ENCODE measurements at regions not wholly inside any gene's neighbourhood (a gene's known extent, or its start where the extent isn't known, plus 50 kb on each side); places are given as distances from the start of the nearest gene placed in this dataset.
"Not testable (repeated sequence)": the region's sequence is repeated elsewhere in the genome, so short reads cannot be mapped to it uniquely, and the experiment has no call there.

DNA sequence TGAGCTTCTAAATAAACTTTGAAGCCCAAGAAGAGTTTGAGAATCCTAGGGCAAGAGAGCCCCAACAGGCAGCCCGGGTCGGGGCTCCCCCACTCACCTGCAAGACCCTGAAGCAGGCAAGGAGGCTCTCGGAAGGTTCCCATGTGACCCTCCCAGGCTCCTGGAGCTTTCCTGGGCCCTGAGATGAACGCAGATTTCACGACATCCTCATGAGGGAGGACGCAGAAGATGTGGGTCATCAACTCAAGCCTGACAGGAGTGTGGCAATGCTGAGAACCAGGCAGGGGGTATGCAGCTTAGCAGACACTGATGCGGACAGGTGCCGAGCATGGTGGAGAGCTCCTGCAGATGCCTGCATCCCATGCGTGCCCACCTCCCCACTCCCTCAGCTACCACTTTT lies 184.5 kb upstream of the SLC24A3 start:
- DNase-seq: no peak

DNA sequence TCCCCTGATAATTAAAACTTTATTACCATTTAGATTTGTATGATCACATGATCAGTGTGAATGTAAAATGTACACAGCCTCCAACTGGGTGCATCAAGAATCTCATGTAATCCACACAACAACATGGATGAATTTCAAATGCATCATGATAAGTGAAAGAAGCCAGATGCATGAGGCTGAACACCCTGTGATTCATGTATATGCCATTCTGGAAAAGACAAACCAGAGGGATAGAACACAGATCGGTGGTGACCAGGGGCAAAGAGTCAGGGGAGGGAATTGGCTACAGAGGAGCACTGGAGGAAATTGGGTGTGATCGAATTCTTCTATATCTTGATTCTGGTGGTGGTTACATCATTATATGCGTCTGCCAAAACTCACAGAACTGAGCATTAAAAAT lies 170.7 kb upstream of the SLC24A3 start:
- no peak for DNase-seq

DNA sequence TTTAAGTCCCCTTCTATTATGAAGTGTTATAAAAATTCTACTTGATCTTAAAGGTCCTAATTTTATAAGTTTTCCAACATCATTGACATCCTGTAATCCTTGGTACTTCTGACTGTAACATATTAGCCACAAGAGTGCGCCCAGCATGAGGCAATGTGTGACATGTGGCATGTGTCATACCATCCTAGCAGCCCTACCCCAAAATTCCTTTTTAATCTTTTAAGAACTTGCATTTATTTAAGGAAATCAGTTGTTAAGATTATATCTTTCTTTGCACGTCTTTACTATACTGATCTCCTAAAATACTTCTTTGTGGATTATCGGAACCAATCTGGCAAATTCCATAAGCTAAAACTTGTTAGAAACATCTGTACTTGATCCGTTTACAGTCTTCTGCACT lies 167.1 kb upstream of the SLC24A3 start:
- no peak for DNase-seq

DNA sequence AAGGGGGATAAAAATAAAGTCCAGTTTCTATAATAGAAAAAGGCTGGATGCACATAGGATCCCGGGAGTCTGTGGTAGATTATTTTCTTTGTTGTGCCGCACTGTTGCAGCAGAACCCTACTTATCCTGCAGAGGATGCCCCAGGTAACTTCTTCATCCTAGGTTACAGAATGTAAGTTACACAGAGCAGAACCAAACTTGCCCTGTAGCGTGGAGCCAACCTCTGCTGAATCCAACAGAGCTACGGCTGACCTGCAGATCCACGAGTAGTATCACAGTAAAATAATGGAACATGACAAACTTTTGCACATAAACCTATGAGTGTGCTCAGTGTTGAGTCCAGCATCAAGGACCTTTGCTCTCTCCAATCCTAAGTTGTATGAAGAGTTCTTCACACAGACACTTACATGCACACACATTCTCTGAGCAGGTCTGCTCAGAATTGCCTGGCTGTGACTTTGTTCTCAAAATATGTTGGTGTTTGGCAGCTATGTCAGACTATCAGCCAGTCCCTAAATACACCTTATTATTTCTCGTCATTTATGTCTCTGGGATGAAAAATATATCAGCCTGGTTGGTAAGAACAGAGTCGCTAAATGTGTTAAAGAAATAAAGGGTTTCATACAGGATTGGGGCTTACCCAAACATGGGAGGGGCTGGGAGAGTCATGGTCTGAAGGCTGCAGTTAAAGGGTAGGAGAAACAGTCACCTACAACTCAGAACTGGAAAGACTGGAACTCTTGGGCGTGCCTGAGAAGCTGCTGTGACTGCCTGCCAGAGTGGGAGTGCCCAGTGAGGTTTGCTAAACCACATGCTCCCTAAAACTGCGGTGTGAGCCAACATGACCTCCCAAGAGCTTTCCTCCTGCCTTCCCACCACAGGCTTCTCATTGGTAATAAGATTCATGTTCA lies 165.1 kb upstream of the SLC24A3 start:
- DNase-seq: no peak

DNA sequence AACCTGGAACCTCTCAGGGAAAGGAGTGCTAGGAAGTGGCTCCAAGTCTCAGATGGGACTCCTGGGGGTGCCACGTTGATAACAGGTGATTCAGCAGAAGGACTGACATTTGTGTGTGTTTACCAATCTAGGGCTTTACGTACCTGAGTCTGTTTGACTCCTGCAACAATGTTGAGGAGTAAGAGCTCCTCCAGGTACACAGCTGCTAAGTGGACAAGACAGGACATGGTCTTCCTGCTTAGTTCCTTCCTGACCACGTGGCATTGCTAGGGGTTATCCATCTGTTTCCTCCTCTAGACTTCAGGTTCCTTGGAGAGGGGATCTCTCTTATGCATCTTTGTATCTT lies 164.5 kb upstream of the SLC24A3 start:
- no peak for DNase-seq

DNA sequence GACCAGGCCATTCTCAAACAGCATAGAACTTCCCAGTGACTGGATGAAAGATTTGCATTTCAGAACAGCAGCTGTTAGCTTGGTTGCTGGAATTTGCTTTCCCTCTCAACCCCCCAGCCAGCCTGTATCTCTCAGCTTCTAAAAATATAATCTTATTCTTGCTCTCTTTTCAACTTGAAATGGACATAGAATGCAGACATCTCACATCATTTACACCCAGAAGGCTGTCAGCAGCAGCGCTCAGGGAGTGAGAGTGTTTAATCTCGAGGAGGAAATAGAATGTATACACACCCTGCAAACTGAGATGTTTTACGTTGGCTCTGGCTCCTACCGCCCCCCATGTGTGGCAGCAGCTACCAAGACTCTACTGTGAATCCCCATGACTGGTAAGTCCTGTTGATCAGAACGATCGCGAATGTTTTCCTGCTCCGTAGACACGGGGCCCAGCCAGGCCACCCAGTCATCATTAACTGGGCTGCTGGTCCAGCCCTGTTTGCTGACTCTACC lies 163.4 kb upstream of the SLC24A3 start:
- DNase-seq: no peak

DNA sequence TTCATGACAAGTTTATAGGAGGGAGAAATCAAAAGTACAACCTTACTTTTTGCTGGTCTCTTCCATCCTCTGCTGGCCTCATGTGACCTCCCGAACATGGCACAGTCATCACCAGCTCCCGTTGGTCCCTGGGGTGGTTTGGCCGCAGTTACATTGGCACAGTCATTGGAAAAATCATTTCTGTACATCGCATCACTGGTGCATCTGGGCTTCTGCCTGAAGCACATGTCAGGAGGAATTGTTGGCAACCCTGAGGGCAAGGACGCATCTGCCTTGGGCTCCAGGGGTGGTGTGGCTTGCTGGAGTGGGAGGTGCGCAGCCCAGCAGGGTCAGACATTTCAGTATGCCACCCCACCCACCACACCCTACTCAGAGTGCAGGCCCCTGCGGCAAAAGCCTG lies 162.9 kb upstream of the SLC24A3 start:
- no peak for DNase-seq

DNA sequence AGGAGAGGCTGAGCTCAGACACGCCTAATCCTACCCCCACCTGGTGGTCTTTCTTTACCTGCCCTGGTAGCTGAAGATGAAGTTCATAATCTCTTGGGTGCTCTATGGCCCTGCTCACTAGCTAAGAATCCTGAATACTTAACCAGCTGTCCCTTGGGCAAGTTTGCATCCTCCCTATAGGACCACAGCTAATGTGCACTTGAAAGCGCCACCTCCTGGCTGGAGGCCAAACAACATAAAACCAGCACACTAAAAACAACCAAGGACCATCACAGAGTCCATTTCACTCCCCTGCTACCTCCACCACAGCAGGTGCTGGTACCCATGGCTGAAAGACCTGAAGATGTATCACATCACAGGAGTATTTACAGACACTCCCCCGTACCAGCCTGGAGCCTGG lies 155.5 kb upstream of the SLC24A3 start:
- no peak for DNase-seq

DNA sequence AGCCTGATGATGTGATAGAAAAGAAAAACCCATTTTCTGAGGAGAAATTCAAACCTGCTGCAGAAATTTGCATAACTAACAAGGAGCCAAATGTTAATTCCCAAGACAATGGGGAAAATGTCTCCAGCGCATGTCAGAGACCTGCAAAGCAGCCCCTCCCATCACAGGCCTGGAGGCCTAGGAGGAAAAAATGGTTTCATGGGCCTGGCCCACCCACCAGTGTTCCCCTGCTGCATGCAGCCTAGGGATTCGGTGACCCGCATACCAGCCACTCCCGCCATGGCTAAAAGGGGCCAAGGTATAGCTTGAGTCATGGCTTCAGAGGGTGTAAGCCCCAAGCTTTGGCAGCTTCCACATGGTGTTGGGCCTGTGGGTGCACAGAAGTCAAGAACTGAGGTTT lies 147.7 kb upstream of the SLC24A3 start:
- DNase-seq: not testable (repeated sequence)

DNA sequence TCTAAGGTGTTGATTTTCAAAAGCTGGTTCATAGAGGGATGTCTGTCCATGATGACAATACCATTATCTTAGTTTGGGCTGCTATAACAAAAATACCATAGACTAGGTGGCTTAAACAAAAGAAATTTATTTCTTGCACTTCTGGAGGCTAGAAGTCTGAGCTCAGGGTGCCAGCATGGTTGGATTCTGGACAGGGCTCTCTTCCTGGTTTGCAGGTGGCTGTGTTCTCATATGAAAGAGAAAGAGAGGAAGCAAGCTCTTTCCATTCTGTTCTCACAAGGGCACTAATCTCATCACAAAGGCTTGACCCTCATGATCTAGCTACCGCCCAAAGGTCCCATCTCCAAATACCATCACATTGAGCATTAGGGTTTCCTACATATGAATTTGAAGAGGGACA lies 144.5 kb upstream of the SLC24A3 start:
- no peak for DNase-seq

DNA sequence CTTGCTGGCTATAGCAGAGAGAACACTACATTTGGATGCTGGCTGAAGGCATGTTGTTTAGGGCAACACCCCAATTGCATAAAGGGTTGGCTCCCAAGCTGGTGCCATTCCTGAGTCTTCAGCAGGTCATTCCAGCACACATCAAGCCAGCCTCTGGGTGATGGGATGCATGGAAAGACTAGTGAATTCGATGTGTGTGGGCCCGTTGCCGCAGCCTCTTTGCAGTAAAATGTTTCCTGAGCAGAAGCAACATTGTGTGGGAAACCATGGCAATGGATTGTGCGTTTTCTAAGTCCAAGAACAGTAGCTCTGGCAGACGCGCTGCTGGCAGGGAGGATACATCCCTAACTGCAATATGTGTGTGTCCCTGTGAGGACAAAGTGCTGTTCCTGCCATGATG lies 142.4 kb upstream of the SLC24A3 start:
- no peak for DNase-seq

DNA sequence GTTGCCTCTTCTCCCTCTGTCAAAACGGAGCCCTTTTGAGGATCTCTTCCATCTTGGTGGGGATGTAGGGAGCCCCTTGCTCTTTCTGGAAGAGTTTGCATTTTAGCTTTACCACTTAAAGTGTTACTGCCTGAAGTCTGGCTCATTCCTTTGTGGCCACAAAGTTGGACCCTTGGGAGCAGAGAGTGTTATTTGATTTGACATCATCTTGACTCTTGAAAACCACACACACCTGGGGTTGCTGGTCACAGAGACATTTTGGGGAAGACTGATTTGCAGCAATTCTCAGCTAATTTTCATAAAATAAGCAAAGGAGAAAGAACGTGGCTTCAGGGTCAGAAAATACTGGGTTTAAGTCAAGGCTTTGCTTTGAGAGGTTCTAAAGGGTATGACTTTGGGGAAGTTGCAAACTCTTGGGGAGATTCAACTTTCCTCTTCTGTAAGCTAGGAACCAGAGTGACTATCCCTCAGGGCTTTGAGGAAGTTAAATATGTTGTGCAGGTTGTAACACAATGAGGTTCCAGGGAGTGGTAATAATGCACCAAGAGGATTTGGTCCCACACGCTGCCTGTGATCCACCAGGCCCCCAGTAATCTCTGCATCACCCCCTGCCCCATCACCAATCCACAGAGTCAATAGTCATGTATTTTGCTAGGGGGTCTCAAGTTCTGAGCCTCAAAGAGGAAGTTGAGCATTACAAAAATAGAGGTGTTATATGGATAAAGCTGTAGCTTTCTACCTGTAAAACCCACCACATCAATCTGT lies 141.6 kb upstream of the SLC24A3 start:
- DNase-seq: no peak

DNA sequence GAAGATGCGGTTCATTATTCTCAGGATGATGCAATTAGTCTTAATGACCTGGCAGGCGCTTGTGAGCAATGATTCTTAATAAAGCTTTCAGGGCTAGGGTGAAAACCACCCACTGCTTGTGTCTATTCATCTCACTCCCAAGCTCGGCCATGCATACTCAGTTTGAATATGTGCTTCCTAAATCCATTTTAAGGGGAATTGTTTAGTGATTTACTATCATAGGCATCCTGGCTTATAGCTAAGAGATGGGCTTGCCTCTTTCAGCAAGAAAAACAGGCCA lies 141.1 kb upstream of the SLC24A3 start:
- DNase-seq: no peak

DNA sequence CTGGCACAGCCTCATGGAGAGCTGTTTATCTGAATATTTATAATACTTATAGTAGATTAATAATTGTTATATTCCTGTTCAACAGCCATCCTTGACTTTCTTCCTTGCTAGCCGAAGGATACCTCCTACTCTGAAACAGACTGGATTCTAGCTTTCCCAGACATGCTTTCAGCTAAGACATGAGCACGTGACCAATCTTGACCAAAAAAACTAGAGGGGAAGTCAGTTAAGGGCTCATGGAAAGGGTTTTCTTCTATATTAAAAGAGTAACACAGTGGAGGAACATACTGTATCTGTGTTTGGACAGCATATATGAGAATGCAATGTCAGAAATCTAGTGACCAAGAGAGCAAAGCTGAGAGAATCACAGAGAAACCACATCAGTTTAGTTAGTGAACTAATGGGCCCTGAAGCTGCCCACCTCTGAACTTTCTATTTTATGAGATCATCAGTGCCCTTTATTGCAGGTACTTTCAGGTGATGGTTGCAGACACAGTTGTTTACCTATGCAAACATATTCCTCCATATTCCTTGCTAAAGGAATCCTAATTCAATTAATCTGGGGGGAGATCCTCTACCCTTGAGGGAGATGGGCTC lies 140.4 kb upstream of the SLC24A3 start:
- no peak for DNase-seq

DNA sequence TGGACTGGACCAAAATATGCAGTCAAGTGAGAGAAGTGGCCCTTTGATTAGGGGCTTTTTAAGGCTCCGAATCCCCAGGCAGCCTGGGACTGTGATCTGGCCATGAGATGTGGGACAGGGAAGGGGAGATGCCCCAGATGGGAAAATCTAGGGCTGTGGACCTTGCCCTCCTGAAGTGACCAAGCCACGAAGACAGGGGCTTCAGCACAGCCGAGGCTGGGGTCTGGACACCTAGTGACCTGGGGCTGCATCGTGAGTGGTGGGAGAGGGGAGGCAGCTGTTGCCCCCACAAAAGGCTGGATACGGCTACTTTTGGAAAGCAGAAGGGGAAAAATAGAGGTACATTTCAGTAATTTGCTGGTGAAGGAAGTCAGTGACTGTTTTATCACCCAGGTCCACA lies 139.5 kb upstream of the SLC24A3 start:
- DNase-seq: no peak

DNA sequence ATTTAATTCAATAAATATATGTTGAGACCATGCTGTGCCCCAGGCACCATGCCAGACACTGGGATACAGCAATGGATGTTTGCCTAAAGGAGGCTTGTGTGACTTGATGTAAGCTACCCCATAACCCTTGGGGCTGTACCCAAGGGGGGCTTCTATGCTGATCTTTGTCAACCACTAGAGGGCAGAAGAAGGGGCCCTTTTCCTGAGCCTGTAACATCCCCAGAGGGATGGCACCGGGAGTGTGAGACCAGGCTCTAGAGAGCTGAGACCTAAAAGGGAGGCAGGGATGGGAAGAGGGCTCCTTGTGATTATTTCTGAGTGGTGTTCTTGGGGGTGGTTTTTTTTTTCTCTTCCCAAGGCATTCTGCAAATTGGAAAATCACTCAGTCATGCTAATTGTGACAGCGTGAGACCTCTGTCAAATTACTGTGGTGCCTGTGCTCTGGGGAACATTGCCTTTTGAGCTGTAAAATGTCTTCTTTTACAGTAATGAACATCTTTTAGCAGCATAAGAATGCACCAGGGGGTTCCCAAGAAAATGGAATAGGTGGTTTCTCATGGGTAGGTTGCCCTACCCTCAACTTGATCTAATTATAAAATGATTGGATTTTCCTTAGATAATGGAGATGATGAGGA lies 138.7 kb upstream of the SLC24A3 start:
- no peak for DNase-seq

DNA sequence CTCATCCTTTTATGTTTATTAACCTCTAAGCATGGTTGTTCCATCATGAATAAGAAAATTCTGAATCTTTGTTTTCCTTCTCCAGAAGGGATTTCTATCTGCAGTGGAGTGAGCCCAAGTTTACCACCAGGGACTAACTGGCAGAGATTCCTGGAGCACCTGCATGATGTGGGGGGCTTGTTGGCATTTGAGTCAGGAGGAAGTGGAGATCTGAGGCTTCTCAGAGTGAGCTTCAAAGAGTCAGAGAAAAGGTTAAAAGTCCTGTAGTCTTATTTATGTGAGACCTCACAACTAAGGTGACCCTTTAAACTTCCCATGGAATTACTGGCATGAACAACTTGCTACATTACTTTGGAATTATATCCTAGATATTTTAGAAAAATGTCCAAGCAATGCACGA lies 138.1 kb upstream of the SLC24A3 start:
- no peak for DNase-seq

DNA sequence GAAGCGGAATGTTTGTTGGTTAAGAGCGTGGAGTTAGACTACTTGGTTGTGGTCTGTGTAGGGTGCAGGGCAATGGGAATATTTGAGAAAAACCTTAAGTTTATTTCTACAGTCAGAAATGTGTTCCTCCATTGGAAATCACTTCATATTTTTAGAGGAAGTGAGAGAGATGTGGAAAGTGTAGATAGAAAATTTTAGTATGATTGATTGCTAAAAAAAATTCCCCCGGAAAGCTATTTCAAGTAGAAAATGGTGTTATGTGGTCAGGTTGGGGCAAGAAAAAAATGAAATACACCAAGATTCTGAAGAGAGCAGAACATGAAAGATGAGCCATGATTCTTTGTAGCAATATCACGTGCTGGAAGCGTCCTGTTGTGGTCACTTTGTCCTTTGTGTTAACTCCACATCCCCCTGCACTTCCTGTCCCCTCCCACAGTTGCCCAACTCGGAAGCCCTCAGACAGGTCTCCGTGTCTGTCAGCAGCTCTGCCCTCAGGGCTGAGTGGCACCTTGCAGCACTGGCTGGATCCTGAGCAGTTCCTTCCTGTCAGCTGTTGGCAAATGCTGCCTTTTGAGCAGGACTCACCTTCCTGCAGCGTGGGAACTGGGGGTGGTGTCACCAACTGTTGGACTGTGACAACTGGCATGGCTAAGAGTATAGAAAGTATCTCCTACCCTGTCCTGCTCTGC lies 137.5 kb upstream of the SLC24A3 start:
- DNase-seq: peak; percentile 8

DNA sequence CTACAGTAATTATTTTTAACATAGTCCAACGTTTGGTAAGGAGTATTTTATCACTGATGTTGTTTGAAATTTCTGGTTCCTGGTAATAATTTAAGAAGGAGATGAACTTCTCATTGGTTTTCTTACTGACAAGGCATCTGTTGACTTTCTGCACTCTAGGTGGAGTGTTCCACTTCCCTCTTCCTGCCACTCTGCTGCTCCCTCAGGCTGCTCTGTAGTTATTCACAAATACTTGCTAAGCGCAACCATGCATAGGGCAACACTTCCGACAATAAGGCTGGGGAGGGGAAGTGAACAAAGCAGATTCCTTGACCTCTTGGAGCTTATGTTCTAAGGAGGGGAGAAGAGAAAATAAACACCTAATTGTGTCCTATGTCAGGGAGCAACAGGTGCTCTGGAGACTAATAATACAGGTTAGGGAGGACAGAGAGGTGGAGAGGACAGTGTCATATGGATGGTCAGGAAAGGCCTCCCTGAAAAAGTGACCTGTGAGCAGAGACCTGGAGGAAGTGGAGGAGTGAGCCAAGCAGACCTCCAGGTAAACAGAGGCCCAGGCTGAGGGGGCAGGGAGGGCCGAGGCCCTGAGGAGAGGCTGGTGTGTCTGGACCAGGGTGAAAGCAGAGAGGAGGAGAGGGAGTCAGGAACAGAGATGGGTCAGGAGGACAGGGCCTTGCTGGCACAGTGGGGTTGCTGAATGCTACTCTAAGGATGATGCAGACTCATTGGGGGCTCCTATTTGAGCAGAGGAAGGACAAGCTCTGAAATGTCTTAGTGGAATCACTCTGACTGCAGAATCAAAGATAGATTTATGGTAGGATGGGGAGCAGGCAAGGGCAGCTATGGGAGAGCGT lies 134.8 kb upstream of the SLC24A3 start:
- DNase-seq: no peak

DNA sequence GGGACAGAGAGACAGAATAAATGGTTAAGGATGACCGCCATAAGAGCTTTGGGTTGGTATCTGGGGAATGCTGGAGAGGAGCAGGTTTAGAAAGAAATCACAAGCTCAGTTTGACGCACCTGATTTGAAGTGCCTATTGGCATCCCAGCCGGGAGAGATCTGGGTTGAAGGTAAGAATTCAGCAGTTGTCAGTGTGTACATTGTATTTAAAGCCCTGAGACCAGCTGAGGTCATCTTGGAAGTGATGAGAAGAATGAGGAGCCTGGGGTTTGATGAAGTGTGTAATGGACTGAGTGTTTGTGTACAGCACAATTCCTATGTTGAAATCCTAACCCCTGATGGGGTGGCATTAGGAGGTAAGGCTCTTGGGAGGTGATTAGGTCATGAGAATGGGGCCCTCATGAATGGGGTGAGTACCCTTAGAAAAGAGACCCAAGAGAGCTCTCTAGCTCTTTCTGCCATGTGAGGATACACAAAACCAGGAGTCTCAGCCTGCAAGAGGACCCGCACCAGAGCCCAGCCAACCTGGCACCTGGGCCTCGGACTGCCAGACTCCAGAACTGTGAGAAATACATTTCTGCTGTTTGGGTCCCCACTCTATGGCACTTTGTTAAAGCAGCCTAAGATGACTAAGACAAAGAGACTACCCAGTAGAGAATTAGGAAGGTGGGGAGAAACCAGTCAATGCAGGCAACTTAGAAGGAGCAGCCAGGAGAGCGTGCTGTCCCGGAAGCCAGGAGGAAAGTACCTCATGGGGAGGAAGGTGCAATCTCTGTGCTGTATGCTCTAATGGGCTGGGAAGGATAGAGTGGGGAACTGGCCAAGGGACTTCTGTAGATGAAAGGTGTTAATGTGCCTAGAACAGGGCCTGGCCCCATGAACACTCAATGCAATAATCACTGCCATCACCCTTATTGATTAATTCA lies 133.7 kb upstream of the SLC24A3 start:
- no peak for DNase-seq
